Prostate gland (tissue), 2 donors: ENCODE measurements at regions not wholly inside any gene's neighbourhood (a gene's known extent, or its start where the extent isn't known, plus 50 kb on each side); places are given as distances from the start of the nearest gene placed in this dataset.

Experiments
- POLR2A ChIP-seq: fragments of 450-650 bp; IDR thresholded peaks from one replicate; pipeline ENCODE4 v1.6.1; 2016; ENCODE audit warnings: antibody characterized with exemption, mild to moderate bottlenecking
- POLR2AphosphoS5 ChIP-seq: sonication (generic); formaldehyde crosslinking; IDR thresholded peaks from one replicate; pipeline ENCODE4 v1.6.1; 2017; ENCODE audit warnings: antibody characterized with exemption
- TF ChIP-seq, protein P1 (sequence below), 4 experiments: fragments of 200-600 bp in 2 of 4; fragments of 450-650 bp in 2 of 4; sonication (generic) in 2 of 4; IDR thresholded peaks; 1 replicate in 3 of 4; 2 replicates in 1 of 4; pipeline ENCODE4 v1.5.1; 2016 to 2019; ENCODE audit warnings: antibody characterized with exemption in 4 of 4, mild to moderate bottlenecking in 2 of 4, moderate library complexity in 2 of 4

GRCh38 chr15:39296955-39297354 lies 283.9 kb upstream of the THBS1 start:
- TF ChIP-seq, protein P1, sequence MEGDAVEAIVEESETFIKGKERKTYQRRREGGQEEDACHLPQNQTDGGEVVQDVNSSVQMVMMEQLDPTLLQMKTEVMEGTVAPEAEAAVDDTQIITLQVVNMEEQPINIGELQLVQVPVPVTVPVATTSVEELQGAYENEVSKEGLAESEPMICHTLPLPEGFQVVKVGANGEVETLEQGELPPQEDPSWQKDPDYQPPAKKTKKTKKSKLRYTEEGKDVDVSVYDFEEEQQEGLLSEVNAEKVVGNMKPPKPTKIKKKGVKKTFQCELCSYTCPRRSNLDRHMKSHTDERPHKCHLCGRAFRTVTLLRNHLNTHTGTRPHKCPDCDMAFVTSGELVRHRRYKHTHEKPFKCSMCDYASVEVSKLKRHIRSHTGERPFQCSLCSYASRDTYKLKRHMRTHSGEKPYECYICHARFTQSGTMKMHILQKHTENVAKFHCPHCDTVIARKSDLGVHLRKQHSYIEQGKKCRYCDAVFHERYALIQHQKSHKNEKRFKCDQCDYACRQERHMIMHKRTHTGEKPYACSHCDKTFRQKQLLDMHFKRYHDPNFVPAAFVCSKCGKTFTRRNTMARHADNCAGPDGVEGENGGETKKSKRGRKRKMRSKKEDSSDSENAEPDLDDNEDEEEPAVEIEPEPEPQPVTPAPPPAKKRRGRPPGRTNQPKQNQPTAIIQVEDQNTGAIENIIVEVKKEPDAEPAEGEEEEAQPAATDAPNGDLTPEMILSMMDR (IDR thresholded peaks at IDR 0.05), result no peak
- TF ChIP-seq POLR2AphosphoS5 (no peak), POLR2A (no peak)
